ENCODE measurements at regions not wholly inside any gene's neighbourhood (a gene's known extent, or its start where the extent isn't known, plus 50 kb on each side); places are given as distances from the start of the nearest gene placed in this dataset.
"Not testable (repeated sequence)": the region's sequence is repeated elsewhere in the genome, so short reads cannot be mapped to it uniquely, and the experiment has no call there.

DNA sequence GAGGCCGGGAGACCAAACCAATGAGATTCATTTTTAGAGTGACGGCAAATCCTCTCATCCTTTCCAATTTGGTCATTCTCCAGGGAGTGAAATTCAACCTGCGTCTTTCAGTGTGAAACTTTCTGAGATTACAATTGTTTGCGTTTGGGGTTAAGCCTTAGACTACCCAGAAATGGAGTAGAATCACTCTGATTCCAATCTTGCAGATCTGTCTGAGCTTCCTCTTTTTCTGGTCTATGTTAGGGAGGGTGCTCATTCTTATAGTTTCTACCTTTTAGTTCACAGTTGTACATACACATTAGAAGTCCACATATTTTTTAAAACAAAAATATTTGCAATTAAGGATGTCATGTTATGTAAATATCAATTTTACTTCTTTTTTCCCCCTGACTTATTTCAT is 183.0 kb upstream of the PHACTR1 start:
- H3K4me3 ChIP-seq (ENCODE audit: control insufficient read depth, low read depth, low read length) = no peak overlapping the region
- TF ChIP-seq, protein P1, sequence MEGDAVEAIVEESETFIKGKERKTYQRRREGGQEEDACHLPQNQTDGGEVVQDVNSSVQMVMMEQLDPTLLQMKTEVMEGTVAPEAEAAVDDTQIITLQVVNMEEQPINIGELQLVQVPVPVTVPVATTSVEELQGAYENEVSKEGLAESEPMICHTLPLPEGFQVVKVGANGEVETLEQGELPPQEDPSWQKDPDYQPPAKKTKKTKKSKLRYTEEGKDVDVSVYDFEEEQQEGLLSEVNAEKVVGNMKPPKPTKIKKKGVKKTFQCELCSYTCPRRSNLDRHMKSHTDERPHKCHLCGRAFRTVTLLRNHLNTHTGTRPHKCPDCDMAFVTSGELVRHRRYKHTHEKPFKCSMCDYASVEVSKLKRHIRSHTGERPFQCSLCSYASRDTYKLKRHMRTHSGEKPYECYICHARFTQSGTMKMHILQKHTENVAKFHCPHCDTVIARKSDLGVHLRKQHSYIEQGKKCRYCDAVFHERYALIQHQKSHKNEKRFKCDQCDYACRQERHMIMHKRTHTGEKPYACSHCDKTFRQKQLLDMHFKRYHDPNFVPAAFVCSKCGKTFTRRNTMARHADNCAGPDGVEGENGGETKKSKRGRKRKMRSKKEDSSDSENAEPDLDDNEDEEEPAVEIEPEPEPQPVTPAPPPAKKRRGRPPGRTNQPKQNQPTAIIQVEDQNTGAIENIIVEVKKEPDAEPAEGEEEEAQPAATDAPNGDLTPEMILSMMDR (IDR thresholded peaks at IDR 0.05; ENCODE audit: control insufficient read depth, insufficient read depth, low read depth, low read length, missing control alignments) = no peak
- no peak for DNase-seq (ENCODE audit: low read depth)

DNA sequence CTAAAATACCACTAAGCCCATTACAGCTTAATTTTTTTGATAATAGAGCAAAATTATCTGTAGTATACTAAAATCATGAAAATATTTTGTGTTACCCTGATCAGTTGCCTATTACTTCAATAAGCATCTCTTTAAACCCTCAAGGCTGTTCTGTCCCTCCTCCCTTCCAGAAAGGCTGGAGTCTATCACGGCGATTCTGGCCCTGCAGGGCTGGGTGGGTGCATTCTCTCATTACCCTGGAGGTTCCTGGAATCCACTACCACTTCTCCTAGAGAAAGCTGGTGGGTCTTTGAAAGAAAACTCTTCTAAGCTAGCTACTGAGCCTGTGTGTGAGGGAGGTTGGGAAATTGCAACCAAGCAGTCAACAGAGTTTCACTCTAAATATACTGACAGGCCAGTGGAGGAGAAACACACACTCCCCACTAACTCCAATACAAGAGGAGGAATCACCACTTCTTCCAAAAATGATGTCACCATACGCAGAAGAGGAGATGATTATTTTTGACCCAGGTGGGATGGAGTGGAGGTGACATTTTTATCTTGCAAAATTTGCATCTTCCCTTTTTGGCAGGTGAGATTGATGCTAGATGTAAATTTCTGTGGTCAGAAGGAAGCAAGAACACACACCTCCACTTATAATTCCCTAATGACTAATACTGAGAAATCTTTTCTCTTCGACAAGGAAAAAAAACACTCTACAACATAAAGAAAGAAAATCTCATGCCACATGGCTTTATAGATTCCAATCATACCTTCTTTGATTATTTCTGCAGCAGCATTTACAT is 182.3 kb upstream of the PHACTR1 start:
- DNase-seq (ENCODE audit: low read depth) = no peak
- H3K4me3 ChIP-seq (ENCODE audit: control insufficient read depth, low read depth, low read length) = no peak overlapping the region
- TF ChIP-seq, protein P1 (IDR thresholded peaks at IDR 0.05; ENCODE audit: control insufficient read depth, insufficient read depth, low read depth, low read length, missing control alignments) = no peak

DNA sequence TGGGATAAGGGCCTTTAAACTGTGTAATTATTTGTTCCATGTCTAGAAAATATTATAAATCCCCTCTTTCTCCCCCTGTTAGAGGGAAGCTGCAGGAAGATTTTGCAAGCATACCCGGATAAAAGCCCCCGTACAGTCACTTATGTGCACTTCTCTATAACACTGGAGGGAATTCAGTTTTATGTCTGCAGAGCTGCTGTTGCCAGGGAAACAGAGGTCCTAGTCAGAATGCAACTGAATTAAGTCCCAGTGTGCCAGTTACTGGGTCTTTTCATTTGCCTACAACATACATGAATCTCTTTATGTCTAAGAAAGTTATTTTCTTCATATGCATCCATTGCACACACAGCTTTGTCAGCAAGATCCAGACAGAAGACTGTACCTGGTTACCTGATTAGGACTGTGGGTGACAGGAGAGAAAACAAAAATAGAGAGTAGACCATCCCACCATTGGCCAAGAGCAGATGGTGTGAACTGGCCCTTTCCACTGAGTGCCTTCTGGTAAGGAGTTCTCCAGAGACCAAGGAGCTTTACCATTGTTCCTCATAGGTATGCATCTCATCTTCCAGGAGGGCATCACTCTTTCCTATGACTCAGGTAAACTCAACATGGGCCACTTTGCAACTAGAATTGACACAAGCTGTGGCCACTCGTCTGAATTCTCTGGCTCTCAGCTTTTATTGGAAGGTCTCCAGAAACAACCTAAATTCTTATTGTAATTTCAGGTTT is 180.8 kb upstream of the PHACTR1 start:
- DNase-seq (ENCODE audit: low read depth) = no peak
- no peak overlapping the region for H3K4me3 ChIP-seq (ENCODE audit: control insufficient read depth, low read depth, low read length)
- TF ChIP-seq, protein P1 (IDR thresholded peaks at IDR 0.05; ENCODE audit: control insufficient read depth, insufficient read depth, low read depth, low read length, missing control alignments) = no peak

DNA sequence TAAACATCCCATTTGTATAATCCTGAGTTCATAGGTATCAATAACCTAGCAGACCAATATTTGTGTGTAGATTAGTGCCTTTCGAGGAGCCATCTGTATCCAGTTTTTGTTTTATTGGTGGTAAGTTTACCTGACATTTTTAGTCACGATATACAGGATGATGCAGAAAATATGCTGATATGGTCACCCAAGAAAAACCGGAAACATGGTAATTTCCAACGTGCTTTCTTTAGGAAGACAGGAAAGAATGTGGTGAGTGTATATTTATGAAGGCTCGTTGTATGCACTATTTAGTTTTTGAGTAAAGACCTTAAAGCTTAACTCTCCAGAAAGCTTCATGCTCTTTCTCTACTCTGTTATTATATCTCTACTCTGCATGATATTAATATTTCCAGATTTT is 180.2 kb upstream of the PHACTR1 start:
- TF ChIP-seq, protein P1 (IDR thresholded peaks at IDR 0.05; ENCODE audit: control insufficient read depth, insufficient read depth, low read depth, low read length, missing control alignments) = no peak
- no peak overlapping the region for H3K4me3 ChIP-seq (ENCODE audit: control insufficient read depth, low read depth, low read length)
- no peak for DNase-seq (ENCODE audit: low read depth)

DNA sequence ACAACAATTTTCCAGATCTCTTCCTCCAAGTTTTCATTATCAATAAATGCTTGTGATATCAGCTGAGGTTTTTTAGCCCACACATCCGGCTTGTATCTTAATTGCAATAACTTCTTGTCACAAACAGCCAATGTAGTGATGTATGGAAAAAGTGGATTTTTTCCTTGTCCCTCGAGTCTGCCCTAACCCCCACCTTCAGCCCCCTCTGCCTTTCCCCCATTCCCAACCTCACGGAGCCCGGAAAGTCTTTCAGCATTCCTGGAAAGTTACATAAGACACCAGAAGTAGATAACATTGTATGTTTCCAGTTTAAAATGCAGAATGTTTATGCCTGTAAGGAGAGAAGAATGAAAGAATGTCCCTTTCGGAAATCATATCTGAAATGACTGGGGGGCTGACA is 179.2 kb upstream of the PHACTR1 start:
- H3K4me3 ChIP-seq (ENCODE audit: control insufficient read depth, low read depth, low read length) = no peak overlapping the region
- DNase-seq (ENCODE audit: low read depth) = no peak
- TF ChIP-seq, protein P1 (IDR thresholded peaks at IDR 0.05; ENCODE audit: control insufficient read depth, insufficient read depth, low read depth, low read length, missing control alignments) = no peak

DNA sequence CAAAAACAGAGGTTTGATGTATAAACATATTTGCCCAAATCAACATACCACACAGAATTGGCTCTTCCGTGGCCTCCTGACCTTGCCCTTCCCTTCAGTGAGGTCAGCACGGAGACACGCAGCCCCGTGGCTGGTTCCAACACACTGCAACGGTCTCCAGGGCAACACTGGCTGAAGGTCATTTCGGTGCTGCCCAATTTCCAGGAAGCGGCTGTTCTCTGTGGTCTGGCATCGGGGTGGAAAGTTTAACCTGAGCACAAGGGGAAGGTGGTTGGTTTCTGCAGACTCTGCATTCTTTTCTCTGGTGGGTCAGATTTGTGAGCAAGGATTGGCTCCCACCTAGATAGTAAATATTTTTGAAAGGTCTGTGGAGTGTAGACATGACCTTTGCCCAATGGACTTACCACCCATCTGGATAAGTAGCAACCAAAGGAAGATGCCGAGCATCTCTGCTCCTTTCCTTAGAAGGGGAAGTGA is 177.6 kb upstream of the PHACTR1 start:
- TF ChIP-seq, protein P1 (IDR thresholded peaks at IDR 0.05; ENCODE audit: control insufficient read depth, insufficient read depth, low read depth, low read length, missing control alignments) = no peak
- DNase-seq (ENCODE audit: low read depth) = no peak
- H3K4me3 ChIP-seq (ENCODE audit: control insufficient read depth, low read depth, low read length) = no peak overlapping the region

DNA sequence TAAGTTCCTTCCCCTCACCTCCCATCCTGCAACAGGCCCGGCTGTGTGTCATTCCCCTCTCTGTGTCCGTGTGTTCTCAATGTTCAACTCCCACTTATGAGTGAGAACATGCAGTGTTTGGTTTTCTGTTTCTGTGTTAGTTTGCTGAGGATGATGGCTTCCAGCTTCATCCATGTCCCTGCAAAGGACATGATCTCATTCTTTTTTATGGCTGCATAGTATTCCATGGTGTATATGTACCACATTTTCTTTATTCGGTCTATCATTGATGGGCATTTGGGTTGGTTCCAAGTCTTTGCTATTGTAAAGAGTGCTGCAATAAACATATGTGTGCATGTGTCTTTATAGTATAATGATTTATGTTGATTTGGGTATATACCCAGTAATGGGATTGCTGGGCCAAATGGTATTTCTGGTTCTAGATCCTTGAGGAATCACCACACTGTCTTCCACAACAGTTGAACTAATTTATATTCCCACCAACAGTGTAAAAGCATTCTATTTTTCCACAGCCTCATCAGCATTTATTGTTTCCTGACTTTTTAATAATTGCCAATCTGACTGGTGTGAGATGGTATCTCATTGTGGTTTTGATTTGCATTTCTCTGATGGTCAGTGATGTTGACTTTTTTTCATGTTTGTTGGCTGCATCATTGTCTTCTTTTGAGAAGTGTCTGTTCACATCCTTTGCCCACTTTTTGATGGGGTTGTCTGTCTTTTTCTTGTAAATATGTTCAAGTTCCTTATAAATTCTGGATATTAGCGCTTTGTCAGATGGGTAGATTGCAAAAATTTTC is 174.1 kb upstream of the PHACTR1 start:
- not testable (repeated sequence) for DNase-seq (ENCODE audit: low read depth); H3K4me3 ChIP-seq (ENCODE audit: control insufficient read depth, low read depth, low read length)
